GM23248 (cell line): ENCODE measurements at regions not wholly inside any gene's neighbourhood (a gene's known extent, or its start where the extent isn't known, plus 50 kb on each side); places are given as distances from the start of the nearest gene placed in this dataset.
"Not testable (repeated sequence)": the region's sequence is repeated elsewhere in the genome, so short reads cannot be mapped to it uniquely, and the experiment has no call there.

Experiments
- DNase-seq: peaks from one replicate; pipeline ENCODE4 v3.0.0-alpha.2; 2015
- H2AFZ ChIP-seq: fragments of 200-600 bp; sonication (generic); 2 replicates; pipeline ENCODE4 v1.6.1; 2016; ENCODE audit warnings: antibody characterized with exemption
- H3F3A ChIP-seq: fragments of 200-600 bp; sonication (generic); 2 replicates; pipeline ENCODE4 v1.6.1; 2016; ENCODE audit warnings: mild to moderate bottlenecking, antibody characterized with exemption, mixed run types; ENCODE audit not compliant: insufficient read depth
- H3K27ac ChIP-seq: fragments of 200-600 bp; sonication (generic); 2 replicates; pipeline ENCODE4 v1.5.1; 2016; ENCODE audit warnings: mild to moderate bottlenecking
- H3K27me3 ChIP-seq: fragments of 200-600 bp; sonication (generic); replicated peaks from 2 replicates; pipeline ENCODE4 v1.6.1; 2016; ENCODE audit warnings: mild to moderate bottlenecking; ENCODE audit not compliant: insufficient read depth
- H3K36me3 ChIP-seq: fragments of 200-600 bp; sonication (generic); 2 replicates; pipeline ENCODE4 v1.6.1; 2016; ENCODE audit warnings: low read depth, mild to moderate bottlenecking
- H3K4me1 ChIP-seq: fragments of 200-600 bp; sonication (generic); 2 replicates; pipeline ENCODE4 v1.6.1; 2016; ENCODE audit warnings: mild to moderate bottlenecking; ENCODE audit not compliant: insufficient read depth
- H3K4me2 ChIP-seq: fragments of 200-600 bp; sonication (generic); one replicate; pipeline ENCODE4 v1.6.1; 2016; ENCODE audit warnings: mild to moderate bottlenecking; ENCODE audit not compliant: unreplicated experiment
- H3K4me3 ChIP-seq: fragments of 200-600 bp; sonication (generic); 2 replicates; pipeline ENCODE4 v1.5.1; 2016; ENCODE audit warnings: mild to moderate bottlenecking
- H3K79me2 ChIP-seq: fragments of 200-600 bp; sonication (generic); 2 replicates; pipeline ENCODE4 v1.6.1; 2016; ENCODE audit warnings: mild to moderate bottlenecking; ENCODE audit not compliant: insufficient read depth
- H3K9ac ChIP-seq: fragments of 200-600 bp; sonication (generic); 2 replicates; pipeline ENCODE4 v1.6.1; 2016; ENCODE audit warnings: mild to moderate bottlenecking
- H3K9me2 ChIP-seq: fragments of 200-600 bp; sonication (generic); 2 replicates; pipeline ENCODE4 v1.6.1; 2016; ENCODE audit warnings: mixed run types, mild to moderate bottlenecking, moderate library complexity; ENCODE audit not compliant: insufficient read depth
- H3K9me3 ChIP-seq: fragments of 200-600 bp; sonication (generic); one replicate; pipeline ENCODE4 v1.6.1; 2017; ENCODE audit warnings: low read depth
- H4K20me1 ChIP-seq: fragments of 200-600 bp; sonication (generic); 2 replicates; pipeline ENCODE4 v1.6.0; 2016; ENCODE audit not compliant: insufficient read depth
- EZH2 ChIP-seq: fragments of 200-600 bp; sonication (generic); IDR thresholded peaks from 2 replicates; pipeline ENCODE4 v1.6.1; 2018; ENCODE audit warnings: antibody characterized with exemption, mild to moderate bottlenecking; ENCODE audit not compliant: insufficient read depth, poor library complexity, severe bottlenecking
- EZH2phosphoT487 ChIP-seq: fragments of 200-600 bp; sonication (generic); IDR thresholded peaks from 2 replicates; pipeline ENCODE4 v1.6.1; 2018; ENCODE audit warnings: antibody characterized with exemption, moderate library complexity, mild to moderate bottlenecking, low read depth; ENCODE audit not compliant: insufficient read depth
- WGBS, 2 experiments: methylation state at CpG; one replicate each; pipeline ENCODE4 v1.1.6; 2015 to 2017; ENCODE audit warnings: low lambda C conversion rate in 2 of 2, low coverage in 1 of 2; ENCODE audit errors: missing lambda C conversion rate in 2 of 2; 5-methylcytosine and 5-hydroxymethylcytosine counted together
- in situ Hi-C: fragments of 300-500 bp; cut with MboI; formaldehyde crosslinking; loops from 2 replicates; pipeline ENCODE4 v1.15.0; 2020

DNA sequence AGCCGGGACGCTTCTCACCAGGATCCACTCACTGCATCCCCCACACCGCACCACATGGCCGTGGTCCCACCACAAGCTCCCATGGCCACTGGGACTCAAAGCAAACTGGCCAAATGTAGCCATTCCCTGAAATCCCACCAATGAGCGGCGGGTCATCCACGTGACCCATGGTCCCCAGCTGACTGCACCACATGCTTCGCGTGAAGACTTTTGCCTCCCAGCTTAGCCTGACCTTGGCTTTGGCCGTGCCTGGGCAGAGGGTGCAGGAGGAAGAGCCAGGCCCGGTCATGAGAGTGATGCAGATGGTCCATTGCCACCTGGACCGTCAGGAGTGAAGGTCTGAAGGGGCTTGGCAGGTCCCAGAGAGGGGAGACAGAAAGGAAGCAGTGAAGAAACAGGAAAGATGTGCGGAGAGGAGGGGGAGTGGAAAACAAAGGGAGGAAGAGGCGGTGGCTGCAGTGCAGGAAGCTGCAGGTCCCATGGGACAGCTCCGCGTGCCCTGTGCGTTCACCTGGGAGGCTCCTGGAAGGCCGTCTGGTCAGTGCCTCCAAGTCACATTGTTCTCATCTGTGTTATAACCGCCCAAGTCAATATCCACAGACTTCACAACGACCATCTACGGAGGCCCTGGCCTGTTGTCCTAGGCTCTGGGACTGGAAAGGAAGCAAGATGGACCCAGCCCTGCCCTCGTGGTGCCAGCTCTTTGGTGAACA lies 167.8 kb upstream of the AJAP1 start:
- no peaks in the 10 kb centered on the region for H3K4me1 ChIP-seq
- H2AFZ ChIP-seq = no peak overlapping the region
- no peak overlapping the region for H3K4me2 ChIP-seq
- TF ChIP-seq EZH2phosphoT487 (no peak), EZH2 (no peak)
- H3K27ac ChIP-seq = no peak overlapping the region
- H4K20me1 ChIP-seq = no peaks in the 10 kb centered on the region
- 44% methylated on average over 17 to 22 of the region's 22 CpGs for WGBS, 2 experiments
- in situ Hi-C loops = no loop called here
- no peaks in the 10 kb centered on the region for H3K79me2 ChIP-seq
- H3K27me3 ChIP-seq = no peaks in the 10 kb centered on the region
- H3K9ac ChIP-seq = no peak overlapping the region
- no peak for DNase-seq
- no peaks in the 10 kb centered on the region for H3F3A ChIP-seq
- no peaks in the 10 kb centered on the region for H3K9me3 ChIP-seq
- H3K36me3 ChIP-seq = no peaks in the 10 kb centered on the region
- no peak overlapping the region for H3K4me3 ChIP-seq
- H3K9me2 ChIP-seq = no peaks in the 10 kb centered on the region

DNA sequence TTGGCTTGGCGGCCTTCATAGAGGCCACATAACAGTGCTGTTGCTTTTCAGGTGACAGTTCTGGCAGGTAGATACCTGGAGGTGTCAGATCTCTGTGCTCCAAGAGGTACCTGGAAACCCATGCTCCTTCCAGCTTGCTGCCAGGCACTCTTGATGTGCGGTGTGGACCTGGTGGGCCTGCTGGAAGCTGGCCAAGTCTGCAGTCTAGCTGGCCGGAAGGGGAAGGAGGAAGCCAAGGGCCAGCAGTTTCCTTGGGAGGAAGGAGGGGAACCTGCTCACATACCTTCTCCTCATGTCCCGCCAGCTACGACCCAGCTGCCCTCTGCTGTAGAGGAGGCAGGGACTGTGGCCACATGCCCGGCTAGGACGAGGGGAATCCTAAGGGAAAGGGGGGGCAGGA lies 166.4 kb upstream of the AJAP1 start:
- Histone ChIP-seq H3F3A (no peaks in the 10 kb centered on the region), H4K20me1 (no peaks in the 10 kb centered on the region), H2AFZ (no peak overlapping the region), H3K9ac (no peak overlapping the region), H3K4me3 (no peak overlapping the region), H3K27me3 (no peaks in the 10 kb centered on the region), H3K9me3 (no peaks in the 10 kb centered on the region), H3K27ac (no peak overlapping the region), H3K4me1 (no peaks in the 10 kb centered on the region), H3K79me2 (no peaks in the 10 kb centered on the region), H3K9me2 (no peaks in the 10 kb centered on the region), H3K36me3 (no peaks in the 10 kb centered on the region), H3K4me2 (no peak overlapping the region)
- 22 to 24% methylated on average over 6 to 7 of the region's 7 CpGs for WGBS, 2 experiments
- in situ Hi-C loops = no loop called here
- no peak for DNase-seq
- TF ChIP-seq EZH2phosphoT487 (no peak), EZH2 (no peak)

- H3F3A ChIP-seq = no peaks in the 10 kb centered on the region
- no peaks in the 10 kb centered on the region for H3K27me3 ChIP-seq
- 11 to 12% methylated on average over 7 of the region's 7 CpGs for WGBS, 2 experiments
- no peak for DNase-seq
- in situ Hi-C loops = no loop called here
- H3K9ac ChIP-seq = no peak overlapping the region
- TF ChIP-seq EZH2phosphoT487 (no peak), EZH2 (no peak)
- no peaks in the 10 kb centered on the region for H3K9me3 ChIP-seq
- no peaks in the 10 kb centered on the region for H3K36me3 ChIP-seq
- no peak overlapping the region for H3K4me3 ChIP-seq
- no peaks in the 10 kb centered on the region for H3K79me2 ChIP-seq
- no peak overlapping the region for H2AFZ ChIP-seq
- H3K27ac ChIP-seq = no peak overlapping the region
- no peaks in the 10 kb centered on the region for H3K4me1 ChIP-seq
- no peaks in the 10 kb centered on the region for H3K9me2 ChIP-seq
- H4K20me1 ChIP-seq = no peaks in the 10 kb centered on the region
- no peak overlapping the region for H3K4me2 ChIP-seq
These were observed 164.9 kb upstream of the AJAP1 start for GRCh38 chr1:4489486-4489885.

- H3K4me2 ChIP-seq, DNase-seq, in situ Hi-C loops, H3K4me3 ChIP-seq, H3F3A ChIP-seq, H3K27ac ChIP-seq, H3K9ac ChIP-seq, H4K20me1 ChIP-seq, H3K4me1 ChIP-seq, H3K36me3 ChIP-seq, H2AFZ ChIP-seq, H3K9me2 ChIP-seq, H3K27me3 ChIP-seq, H3K9me3 ChIP-seq, H3K79me2 ChIP-seq: not testable (repeated sequence)
These were observed 164.4 kb upstream of the AJAP1 start for GRCh38 chr1:4489992-4490391.

GRCh38 chr1:4494027-4494426 lies 160.4 kb upstream of the AJAP1 start:
- Histone ChIP-seq H3F3A (no peaks in the 10 kb centered on the region), H3K4me3 (no peak overlapping the region), H3K36me3 (no peaks in the 10 kb centered on the region), H3K9me2 (no peaks in the 10 kb centered on the region), H3K4me2 (no peak overlapping the region), H3K27ac (no peak overlapping the region), H3K9me3 (no peaks in the 10 kb centered on the region), H3K27me3 (no peaks in the 10 kb centered on the region), H2AFZ (no peak overlapping the region), H3K4me1 (no peaks in the 10 kb centered on the region), H3K79me2 (no peaks in the 10 kb centered on the region), H4K20me1 (no peaks in the 10 kb centered on the region), H3K9ac (no peak overlapping the region)
- DNase-seq = no peak
- 2 to 5% methylated on average over 5 of the region's 5 CpGs for WGBS, 2 experiments
- in situ Hi-C loops = no loop called here
- no peak for TF ChIP-seq EZH2
- no peak for TF ChIP-seq EZH2phosphoT487
